H9 (cell line): ENCODE measurements at regions not wholly inside any gene's neighbourhood (a gene's known extent, or its start where the extent isn't known, plus 50 kb on each side); places are given as distances from the start of the nearest gene placed in this dataset.

Experiments used
- DNase-seq: peaks from one replicate; pipeline ENCODE4 v3.0.0-alpha.2; 2017
- H2AFZ ChIP-seq: one replicate; pipeline ENCODE4 v1.6.1; 2013; ENCODE audit warnings: mild to moderate bottlenecking, low read length, control low read depth, moderate library complexity
- H2AK5ac ChIP-seq: 2 replicates; pipeline ENCODE4 v1.6.1; 2013; ENCODE audit warnings: low read length, control low read depth, mixed read lengths; ENCODE audit not compliant: insufficient read length
- H2BK120ac ChIP-seq: one replicate; pipeline ENCODE4 v1.6.1; 2013; ENCODE audit warnings: low read depth, mild to moderate bottlenecking, low read length, control low read depth, inconsistent platforms; ENCODE audit not compliant: poor library complexity, severe bottlenecking
- H2BK12ac ChIP-seq: 2 replicates; pipeline ENCODE4 v1.6.1; 2013; ENCODE audit warnings: low read length, control low read depth, mixed read lengths, low read depth; ENCODE audit not compliant: insufficient read length
- H2BK15ac ChIP-seq: 2 replicates; pipeline ENCODE4 v1.6.1; 2013; ENCODE audit warnings: low read depth, low read length, control low read depth
- H2BK20ac ChIP-seq: one replicate; pipeline ENCODE4 v1.6.1; 2013; ENCODE audit warnings: low read depth, mild to moderate bottlenecking, low read length, control low read depth, inconsistent platforms; ENCODE audit not compliant: poor library complexity, severe bottlenecking
- H2BK5ac ChIP-seq: 2 replicates; pipeline ENCODE4 v1.6.1; 2013; ENCODE audit warnings: low read length, control low read depth, mixed read lengths; ENCODE audit not compliant: insufficient read length
- H3K14ac ChIP-seq: 2 replicates; pipeline ENCODE4 v1.6.1; 2013; ENCODE audit warnings: low read length, control low read depth; ENCODE audit not compliant: insufficient read depth
- H3K18ac ChIP-seq: 2 replicates; pipeline ENCODE4 v1.6.1; 2013; ENCODE audit warnings: low read depth, mild to moderate bottlenecking, mixed read lengths, low read length, control low read depth; ENCODE audit not compliant: insufficient read length
- H3K23ac ChIP-seq: 2 replicates; pipeline ENCODE4 v1.6.1; 2013; ENCODE audit warnings: low read length, control low read depth, mixed read lengths, low read depth; ENCODE audit not compliant: insufficient read length
- H3K23me2 ChIP-seq: 2 replicates; pipeline ENCODE4 v1.6.1; 2013; ENCODE audit warnings: low read depth, mild to moderate bottlenecking, mixed read lengths, low read length, control low read depth; ENCODE audit not compliant: insufficient read length, poor library complexity, severe bottlenecking
- H3K27ac ChIP-seq: 2 replicates; pipeline ENCODE4 v1.5.1; 2013; ENCODE audit warnings: low read length, control low read depth, mixed read lengths, low read depth; ENCODE audit not compliant: insufficient read length
- H3K27me3 ChIP-seq: 2 replicates; pipeline ENCODE4 v1.6.1; 2013; ENCODE audit warnings: low read length, control low read depth, inconsistent platforms; ENCODE audit not compliant: insufficient read depth
- H3K4ac ChIP-seq: 2 replicates; pipeline ENCODE4 v1.6.1; 2013; ENCODE audit warnings: low read depth, mild to moderate bottlenecking, control low read depth, inconsistent platforms, low read length, moderate library complexity
- H3K4me1 ChIP-seq: 2 replicates; pipeline ENCODE4 v1.6.1; 2013; ENCODE audit warnings: low read length, control low read depth, inconsistent platforms; ENCODE audit not compliant: insufficient read depth
- H3K4me2 ChIP-seq: 2 replicates; pipeline ENCODE4 v1.6.1; 2013; ENCODE audit warnings: low read length, control low read depth, mixed read lengths; ENCODE audit not compliant: insufficient read length, insufficient read depth
- H3K56ac ChIP-seq: 2 replicates; pipeline ENCODE4 v1.6.1; 2013; ENCODE audit warnings: low read depth, mild to moderate bottlenecking, mixed read lengths, low read length, control low read depth; ENCODE audit not compliant: insufficient read length
- H3K79me1 ChIP-seq: 2 replicates; pipeline ENCODE4 v1.6.1; 2013; ENCODE audit warnings: low read depth, mild to moderate bottlenecking, moderate library complexity, low read length, control low read depth, inconsistent platforms; ENCODE audit not compliant: insufficient read depth, poor library complexity, severe bottlenecking
- H3K79me2 ChIP-seq: 2 replicates; pipeline ENCODE4 v1.6.1; 2013; ENCODE audit warnings: low read length, control low read depth, inconsistent platforms; ENCODE audit not compliant: insufficient read depth
- H3K9ac ChIP-seq: 2 replicates; pipeline ENCODE4 v1.6.1; 2013; ENCODE audit warnings: low read length, control low read depth, mixed read lengths; ENCODE audit not compliant: insufficient read length; ENCODE audit errors: extremely low read depth
- H3K9me3 ChIP-seq: one replicate; pipeline ENCODE4 v1.6.1; 2013; ENCODE audit warnings: low read depth, low read length, inconsistent platforms; ENCODE audit not compliant: control insufficient read depth
- H3T11ph ChIP-seq: one replicate; pipeline ENCODE4 v1.6.1; 2013; ENCODE audit warnings: mild to moderate bottlenecking, low read length, control low read depth, inconsistent platforms
- H4K20me1 ChIP-seq: one replicate; pipeline ENCODE4 v1.6.1; 2013; ENCODE audit not compliant: control insufficient read depth, insufficient read length, insufficient read depth
- H4K5ac ChIP-seq: 2 replicates; pipeline ENCODE4 v1.6.1; 2013; ENCODE audit warnings: low read depth, mild to moderate bottlenecking, mixed read lengths, low read length, control low read depth; ENCODE audit not compliant: insufficient read length
- H4K8ac ChIP-seq: replicated peaks from 2 replicates; pipeline ENCODE4 v1.6.1; 2013; ENCODE audit warnings: low read length, control low read depth, mixed read lengths, low read depth; ENCODE audit not compliant: insufficient read length
- H4K91ac ChIP-seq: 2 replicates; pipeline ENCODE4 v1.6.1; 2013; ENCODE audit warnings: low read depth, mild to moderate bottlenecking, moderate library complexity, mixed read lengths, low read length, control low read depth; ENCODE audit not compliant: insufficient read length
- H3K27ac Mint-ChIP-seq, 3 experiments: 2 replicates in 2 of 3; 3 replicates in 1 of 3; pipeline ENCODE4 v1.8.0; 2020 to 2021; ENCODE audit warnings: mixed read lengths in 3 of 3, mild to moderate bottlenecking in 1 of 3, moderate library complexity in 1 of 3
- H3K27me3 Mint-ChIP-seq: 2 replicates; pipeline ENCODE4 v1.8.0; 2021; ENCODE audit warnings: low read depth, mild to moderate bottlenecking, moderate library complexity, mixed read lengths
- H3K36me3 Mint-ChIP-seq, 3 experiments: 2 replicates in 2 of 3; 3 replicates in 1 of 3; pipeline ENCODE4 v1.8.0; 2020 to 2021; ENCODE audit warnings: low read depth in 3 of 3, mixed read lengths in 3 of 3; ENCODE audit not compliant: insufficient read depth in 1 of 3
- H3K4me1 Mint-ChIP-seq, 2 experiments: 2 replicates each; pipeline ENCODE4 v1.8.0; 2020; ENCODE audit warnings: mixed read lengths in 2 of 2
- H3K4me3 Mint-ChIP-seq, 2 experiments: 2 replicates in 1 of 2; 3 replicates in 1 of 2; pipeline ENCODE4 v1.8.0; 2020 to 2021; ENCODE audit warnings: mild to moderate bottlenecking in 2 of 2, mixed read lengths in 2 of 2, moderate library complexity in 1 of 2
- H3K9me3 Mint-ChIP-seq, 2 experiments: 2 replicates in 1 of 2; 3 replicates in 1 of 2; pipeline ENCODE4 v1.8.0; 2020; ENCODE audit warnings: mild to moderate bottlenecking in 2 of 2, mixed read lengths in 2 of 2, moderate library complexity in 1 of 2
- WGBS: extraction: QIAGEN DNeasy Blood & Tissue Kit; methylation state at CpG from one replicate; pipeline ENCODE4 v1.1.7; 2013; ENCODE audit warnings: missing lambda C conversion rate, low lambda C conversion rate, mixed read lengths; ENCODE audit not compliant: insufficient read length; ENCODE audit errors: extremely low coverage; 5-methylcytosine and 5-hydroxymethylcytosine counted together
- TF ChIP-seq, protein P1 (sequence below): fragments of 200-600 bp; sonication (generic); conservative IDR thresholded peaks from 3 replicates; pipeline ENCODE4 v1.8.0; 2021; ENCODE audit warnings: antibody characterized with exemption, mild to moderate bottlenecking

DNA sequence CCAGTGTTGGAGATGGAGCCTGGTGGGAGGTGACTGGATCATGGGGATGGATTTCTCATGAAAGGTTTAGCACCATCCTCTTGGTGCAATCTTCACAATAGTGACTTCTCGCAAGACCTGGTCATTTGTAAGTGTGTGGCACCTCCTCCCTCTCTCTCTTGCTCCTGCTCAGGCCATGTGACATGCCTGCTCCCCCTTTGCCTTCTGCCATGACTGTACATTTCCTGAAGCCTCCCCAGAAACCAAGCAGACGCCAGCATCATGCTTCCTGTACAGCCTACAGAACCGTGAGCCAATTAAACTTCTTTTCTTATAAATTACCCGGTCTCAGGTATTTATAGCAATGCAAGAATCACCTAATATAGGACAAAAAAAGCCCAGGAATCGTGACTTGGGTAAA, 171.0 kb upstream of the FOXN3 start:
- WGBS: no CpG with 5 or more reads among the region's 5 CpGs
- no peak for DNase-seq
- Histone ChIP-seq H2AFZ (no peak overlapping the region), H3K9ac (no peak overlapping the region), H3K27me3 (no peaks in the 10 kb centered on the region), H3K79me1 (no peaks in the 10 kb centered on the region), H2BK12ac (no peak overlapping the region), H2AK5ac (no peak overlapping the region), H4K5ac (no peak overlapping the region), H3K23me2 (no peaks in the 10 kb centered on the region), H4K91ac (no peak overlapping the region), H3K23ac (no peak overlapping the region), H3K4me1 (peaks cover 13% of the 10 kb centered on the region; the same call in 1 of the 2 replicates), H3K9me3 (no peaks in the 10 kb centered on the region), H3K56ac (no peak overlapping the region), H3K14ac (no peak overlapping the region), H4K20me1 (no peaks in the 10 kb centered on the region), H3K27ac (no peak overlapping the region), H3K4ac (no peak overlapping the region), H2BK20ac (no peak overlapping the region), H2BK120ac (no peak overlapping the region), H4K8ac (no peak overlapping the region), H3K4me2 (no peak overlapping the region), H2BK15ac (no peak overlapping the region), H3K18ac (no peak overlapping the region), H3T11ph (no peak overlapping the region), H3K79me2 (peaks cover 30% of the 10 kb centered on the region), H2BK5ac (no peak overlapping the region)
- Mint-ChIP-seq H3K4me3 (no peak overlapping the region), H3K27ac (peak overlapping the region in 1 of 3 experiments; percentile 74; a peak in 3 of 7 replicates), H3K36me3 (peaks cover 13 to 27% (median 27%) of the 10 kb centered on the region in 3 experiments), H3K9me3 (peaks cover 0 to 3% of the 10 kb centered on the region in 2 experiments; a peak in 2 of 5 replicates), H3K27me3 (no peaks in the 10 kb centered on the region), H3K4me1 (peaks cover 55 to 61% of the 10 kb centered on the region in 2 experiments)
- TF ChIP-seq, protein P1, sequence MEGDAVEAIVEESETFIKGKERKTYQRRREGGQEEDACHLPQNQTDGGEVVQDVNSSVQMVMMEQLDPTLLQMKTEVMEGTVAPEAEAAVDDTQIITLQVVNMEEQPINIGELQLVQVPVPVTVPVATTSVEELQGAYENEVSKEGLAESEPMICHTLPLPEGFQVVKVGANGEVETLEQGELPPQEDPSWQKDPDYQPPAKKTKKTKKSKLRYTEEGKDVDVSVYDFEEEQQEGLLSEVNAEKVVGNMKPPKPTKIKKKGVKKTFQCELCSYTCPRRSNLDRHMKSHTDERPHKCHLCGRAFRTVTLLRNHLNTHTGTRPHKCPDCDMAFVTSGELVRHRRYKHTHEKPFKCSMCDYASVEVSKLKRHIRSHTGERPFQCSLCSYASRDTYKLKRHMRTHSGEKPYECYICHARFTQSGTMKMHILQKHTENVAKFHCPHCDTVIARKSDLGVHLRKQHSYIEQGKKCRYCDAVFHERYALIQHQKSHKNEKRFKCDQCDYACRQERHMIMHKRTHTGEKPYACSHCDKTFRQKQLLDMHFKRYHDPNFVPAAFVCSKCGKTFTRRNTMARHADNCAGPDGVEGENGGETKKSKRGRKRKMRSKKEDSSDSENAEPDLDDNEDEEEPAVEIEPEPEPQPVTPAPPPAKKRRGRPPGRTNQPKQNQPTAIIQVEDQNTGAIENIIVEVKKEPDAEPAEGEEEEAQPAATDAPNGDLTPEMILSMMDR: no peak
